Muscle layer of colon (tissue), 2 donors: ENCODE measurements at regions not wholly inside any gene's neighbourhood (a gene's known extent, or its start where the extent isn't known, plus 50 kb on each side); places are given as distances from the start of the nearest gene placed in this dataset.

Experiments
- H3K27ac ChIP-seq: one replicate; pipeline ENCODE4 v1.7.0; 2013; ENCODE audit warnings: low read depth, mild to moderate bottlenecking, low read length, moderate library complexity
- H3K27me3 ChIP-seq, 2 donors: one replicate each; pipeline ENCODE4 v1.7.0; 2013; ENCODE audit warnings: low read length in 2 of 2, mild to moderate bottlenecking in 2 of 2; ENCODE audit not compliant: insufficient read depth in 2 of 2, control insufficient read depth in 1 of 2
- H3K36me3 ChIP-seq: one replicate; pipeline ENCODE4 v1.7.0; 2013; ENCODE audit warnings: mild to moderate bottlenecking, low read length; ENCODE audit not compliant: insufficient read depth
- H3K4me1 ChIP-seq: one replicate; pipeline ENCODE4 v1.7.0; 2013; ENCODE audit warnings: mild to moderate bottlenecking, low read length; ENCODE audit not compliant: insufficient read depth
- H3K4me3 ChIP-seq, 2 donors: one replicate each; pipeline ENCODE4 v1.7.0; 2013; ENCODE audit warnings: low read length in 2 of 2, low read depth in 1 of 2, mild to moderate bottlenecking in 1 of 2, moderate library complexity in 1 of 2
- H3K9ac ChIP-seq: one replicate; pipeline ENCODE4 v1.7.0; 2013; ENCODE audit warnings: low read length
- H3K9me3 ChIP-seq: one replicate; pipeline ENCODE4 v1.7.0; 2013; ENCODE audit warnings: mild to moderate bottlenecking, low read length
- donor health status: abdominal sarcoma.
- donor health status: Adenocarcinoma of cecum.

DNA sequence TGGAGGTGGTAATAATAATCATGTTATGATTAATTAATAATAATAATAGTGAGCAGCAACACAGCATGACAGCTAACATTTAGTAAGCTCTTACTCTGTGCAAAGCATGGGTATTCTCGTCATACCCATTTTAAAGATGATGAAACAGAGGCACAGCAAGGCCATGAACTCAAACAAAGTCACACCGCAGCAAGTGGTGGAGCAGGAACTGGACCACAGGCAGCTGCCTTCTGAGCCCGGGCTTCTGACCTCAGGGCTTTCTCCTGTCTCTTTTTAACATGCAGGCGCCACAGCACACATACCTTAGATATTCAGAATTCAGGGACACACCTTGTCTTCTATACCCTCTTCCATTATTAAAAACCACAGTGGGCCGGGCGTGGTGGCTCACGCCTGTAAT, 50.7 kb upstream of the SPATA12 start:
- Histone ChIP-seq H3K9ac (no peak overlapping the region), H3K9me3 (no peaks in the 10 kb centered on the region), H3K27me3 (no peaks in the 10 kb centered on the region), H3K4me1 (peaks cover 75% of the 10 kb centered on the region), H3K4me3 (no peak overlapping the region), H3K27ac (peak overlapping the region; percentile 94), H3K36me3 (no peaks in the 10 kb centered on the region)

DNA sequence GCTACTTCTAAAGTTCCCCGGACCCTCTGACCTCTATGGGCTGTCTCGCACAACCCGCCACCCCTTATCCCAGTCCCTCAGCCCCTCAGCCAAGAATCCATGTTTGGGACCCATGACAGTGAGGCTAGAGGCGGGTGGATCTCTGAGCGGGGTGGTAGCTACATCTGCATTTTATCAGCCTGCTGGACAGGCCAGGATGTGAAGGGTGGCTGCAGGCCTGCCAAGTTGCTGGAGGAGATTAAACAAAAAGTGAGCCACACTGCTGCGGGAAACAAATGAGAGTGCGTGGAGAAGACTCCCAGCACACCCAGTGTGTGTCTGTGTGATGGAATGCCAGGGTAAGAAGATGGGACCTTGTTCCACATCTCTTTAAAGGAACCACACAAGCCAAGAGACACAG, 51.1 kb upstream of the SPATA12 start:
- H3K9me3 ChIP-seq, result no peaks in the 10 kb centered on the region
- H3K9ac ChIP-seq, result no peak overlapping the region
- peaks cover 74% of the 10 kb centered on the region for H3K4me1 ChIP-seq
- H3K36me3 ChIP-seq, result no peaks in the 10 kb centered on the region
- peak overlapping the region; percentile 94 for H3K27ac ChIP-seq
- H3K27me3 ChIP-seq, result no peaks in the 10 kb centered on the region
- H3K4me3 ChIP-seq, result no peak overlapping the region

DNA sequence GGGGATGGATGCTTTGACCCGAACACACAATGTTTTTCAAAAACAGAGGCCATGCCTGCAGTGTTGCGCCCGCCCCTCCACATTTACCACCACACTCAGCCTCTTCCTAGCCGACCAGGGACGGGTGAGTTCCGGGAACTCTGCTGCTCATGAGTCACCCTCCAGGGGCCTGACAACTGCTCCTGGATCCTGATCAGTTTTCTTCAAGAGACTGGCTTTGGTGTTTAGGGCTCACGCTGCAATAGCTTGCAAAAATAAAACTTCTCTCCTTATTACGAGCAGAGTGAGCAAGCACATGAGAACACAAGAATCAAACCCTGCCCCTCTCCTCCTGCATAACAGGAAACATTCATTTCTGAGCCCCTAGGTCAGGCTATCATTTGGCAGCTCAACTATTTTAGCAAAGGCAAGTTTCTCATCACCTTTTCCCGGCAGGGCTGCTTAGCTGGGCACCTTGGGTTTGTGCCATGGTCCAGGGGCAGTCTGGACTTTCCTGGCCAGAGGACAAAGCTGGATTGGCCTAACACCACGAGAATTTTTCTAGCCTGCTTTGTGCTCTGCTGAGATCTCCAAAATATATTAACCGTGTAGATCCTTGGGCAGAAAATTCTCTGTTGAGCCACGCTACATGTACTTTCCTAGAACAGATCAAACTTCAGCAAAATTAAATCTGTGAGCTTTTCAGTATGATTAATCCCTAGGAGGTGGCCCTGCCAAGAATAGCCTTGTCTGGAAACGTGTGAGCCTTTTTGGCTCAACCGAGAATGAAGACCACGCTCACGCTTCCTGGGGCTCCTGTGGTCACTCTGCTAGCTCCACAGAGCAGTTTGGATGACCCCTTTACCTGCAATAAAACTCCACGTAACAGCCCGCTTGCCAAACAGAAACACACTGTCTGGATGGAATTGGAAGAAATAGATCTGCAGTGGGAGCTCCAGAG, 52.7 kb upstream of the SPATA12 start:
- Histone ChIP-seq H3K9me3 (no peaks in the 10 kb centered on the region), H3K9ac (no peak overlapping the region), H3K4me1 (peaks cover 71% of the 10 kb centered on the region), H3K36me3 (no peaks in the 10 kb centered on the region), H3K27ac (peak overlapping the region; percentile 94), H3K27me3 (no peaks in the 10 kb centered on the region), H3K4me3 (peak overlapping the region in 1 of 2 donors; percentile 38)

DNA sequence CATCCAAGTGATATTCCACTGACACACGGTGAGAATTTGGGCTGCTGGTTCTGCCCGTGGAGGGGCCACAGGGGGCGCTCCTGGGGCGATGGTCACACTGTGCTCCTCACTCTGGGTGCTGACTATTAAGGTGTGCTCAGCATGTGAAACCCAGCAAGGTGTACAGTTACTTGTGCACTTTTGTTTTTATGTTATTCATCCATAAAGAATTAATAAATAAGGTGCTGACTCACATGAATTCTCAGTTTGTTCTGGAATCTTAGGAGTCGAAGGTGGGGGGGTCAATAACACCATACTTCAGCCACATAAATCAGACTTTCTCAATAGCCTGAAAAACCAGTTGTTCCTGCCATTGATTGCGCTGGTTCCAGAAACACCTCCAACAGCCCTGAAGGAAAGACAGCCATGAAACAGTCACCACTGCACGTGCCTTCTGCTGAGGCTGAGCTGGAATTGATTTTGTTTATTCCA, 53.5 kb upstream of the SPATA12 start:
- H3K4me1 ChIP-seq, result peaks cover 71% of the 10 kb centered on the region

DNA sequence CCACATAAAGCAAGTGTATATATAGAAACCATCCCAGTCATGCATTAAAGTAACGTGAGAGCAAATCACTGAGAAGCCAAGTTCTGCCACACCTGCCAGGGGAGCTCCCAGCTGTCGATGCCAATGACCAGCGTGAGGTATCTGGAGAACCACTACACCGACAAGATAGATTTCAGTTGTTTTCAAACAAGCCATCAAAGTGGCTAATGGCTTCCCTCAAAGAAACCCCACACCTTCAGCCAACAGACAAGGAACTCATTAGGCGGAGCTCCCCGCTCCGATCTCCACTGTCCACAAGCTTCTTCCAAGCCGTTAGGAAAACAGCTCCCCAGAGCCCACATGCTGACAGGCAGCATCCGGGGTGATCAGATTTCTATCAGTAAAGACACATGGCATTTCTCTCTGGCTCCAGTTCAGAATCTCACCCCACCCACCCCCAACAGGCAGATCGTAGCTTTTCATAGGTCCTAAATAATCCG, 54.2 kb upstream of the SPATA12 start:
- Histone ChIP-seq H3K9ac (no peak overlapping the region), H3K4me3 (no peak overlapping the region), H3K27me3 (no peaks in the 10 kb centered on the region), H3K9me3 (no peaks in the 10 kb centered on the region), H3K27ac (peak overlapping the region; percentile 94), H3K4me1 (peaks cover 64% of the 10 kb centered on the region), H3K36me3 (no peaks in the 10 kb centered on the region)

More for the DNA sequence above, 53.5 kb upstream of the SPATA12 start:
- Histone ChIP-seq H3K9ac (no peak overlapping the region), H3K9me3 (no peaks in the 10 kb centered on the region), H3K27me3 (no peaks in the 10 kb centered on the region), H3K4me3 (no peak overlapping the region), H3K36me3 (no peaks in the 10 kb centered on the region), H3K27ac (peak overlapping the region; percentile 94)

DNA sequence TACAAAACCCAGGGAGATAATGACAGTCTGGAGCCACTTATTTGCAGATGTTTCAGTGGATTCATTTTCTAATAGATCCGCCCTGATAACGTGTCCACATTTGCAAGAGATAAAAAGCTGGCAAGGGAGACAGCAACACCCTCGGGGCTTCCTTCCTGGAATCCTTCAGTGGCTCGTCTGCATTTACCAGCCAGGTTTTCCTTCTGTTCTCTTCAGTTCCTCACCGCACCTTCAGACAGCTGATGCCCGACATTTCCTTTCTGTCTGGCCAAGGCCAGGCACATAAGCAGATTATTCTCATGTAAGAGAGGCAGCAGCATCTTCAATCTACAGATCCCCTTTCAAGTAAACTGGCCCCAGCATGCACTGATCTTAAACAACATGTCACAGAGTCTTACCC, 56.2 kb upstream of the SPATA12 start:
- Histone ChIP-seq H3K9ac (no peak overlapping the region), H3K9me3 (no peaks in the 10 kb centered on the region), H3K27me3 (no peaks in the 10 kb centered on the region), H3K27ac (peak overlapping the region; percentile 56), H3K36me3 (no peaks in the 10 kb centered on the region), H3K4me3 (no peak overlapping the region), H3K4me1 (peaks cover 46% of the 10 kb centered on the region)

DNA sequence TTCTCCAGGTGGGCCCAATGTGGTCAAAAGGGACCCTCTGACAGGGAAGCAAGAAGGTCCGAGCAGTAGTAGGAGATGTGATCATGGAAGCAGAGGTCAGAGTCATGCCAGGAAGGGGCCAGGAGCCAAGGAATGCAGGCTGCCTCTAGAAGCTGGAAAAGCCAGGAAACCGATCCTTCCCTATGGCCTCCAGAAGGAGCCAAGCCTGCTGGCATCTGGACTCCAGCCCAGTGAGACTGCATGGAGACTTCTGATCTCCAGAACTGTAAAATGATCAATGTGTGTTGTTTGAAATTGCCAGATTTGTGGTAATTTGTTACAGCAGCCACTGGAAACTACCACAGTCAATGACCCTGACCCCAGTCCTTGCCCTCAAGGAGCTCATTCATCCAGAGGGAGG, 56.8 kb upstream of the SPATA12 start:
- peaks cover 45% of the 10 kb centered on the region for H3K4me1 ChIP-seq
- H3K9me3 ChIP-seq, result no peaks in the 10 kb centered on the region
- no peaks in the 10 kb centered on the region for H3K36me3 ChIP-seq
- H3K4me3 ChIP-seq, result no peak overlapping the region
- H3K9ac ChIP-seq, result no peak overlapping the region
- peak overlapping the region; percentile 56 for H3K27ac ChIP-seq
- no peaks in the 10 kb centered on the region for H3K27me3 ChIP-seq

DNA sequence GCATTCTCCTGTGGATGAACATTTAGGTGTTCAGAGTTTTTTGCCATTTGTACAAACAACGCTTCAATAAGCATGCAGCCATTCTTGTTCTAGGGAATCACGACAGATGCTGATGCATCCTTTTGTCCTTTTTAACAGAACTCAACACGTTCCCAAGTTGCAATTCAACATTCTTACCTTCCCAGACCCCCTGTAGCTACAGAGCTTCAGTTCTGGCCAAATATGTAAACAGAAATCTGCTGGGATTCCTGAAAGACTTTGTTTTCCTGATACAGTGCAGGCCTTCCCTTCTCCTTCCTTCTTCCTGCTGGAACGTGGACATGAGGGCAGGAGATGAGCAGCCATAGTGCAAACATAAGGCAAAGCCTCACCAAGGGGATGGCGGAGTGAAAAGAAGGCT, 59.1 kb upstream of the SPATA12 start:
- no peak overlapping the region for H3K4me3 ChIP-seq
- H3K36me3 ChIP-seq, result no peaks in the 10 kb centered on the region
- no peaks in the 10 kb centered on the region for H3K9me3 ChIP-seq
- no peak overlapping the region for H3K9ac ChIP-seq
- H3K27me3 ChIP-seq, result no peaks in the 10 kb centered on the region
- H3K4me1 ChIP-seq, result peaks cover 42% of the 10 kb centered on the region
- no peak overlapping the region for H3K27ac ChIP-seq

DNA sequence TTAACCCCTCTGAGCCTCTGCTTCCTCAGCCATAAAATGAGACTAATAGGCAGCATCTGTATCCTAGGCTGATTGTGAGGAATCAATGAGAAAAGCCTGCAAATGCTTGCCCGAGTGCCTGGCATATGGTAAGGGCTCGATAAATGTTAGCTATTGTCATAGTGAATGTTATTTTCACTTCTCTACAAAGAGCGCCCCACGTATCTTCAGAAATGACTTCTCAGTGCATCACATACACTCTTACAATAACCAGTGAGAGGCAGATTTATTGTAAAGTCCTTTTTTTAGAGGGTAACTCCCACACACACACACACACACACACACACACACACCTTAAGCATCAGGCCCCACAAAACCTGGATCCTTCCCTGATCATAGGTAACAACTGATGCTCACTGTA, 60.5 kb upstream of the SPATA12 start:
- H3K27ac ChIP-seq, result no peak overlapping the region
- no peak overlapping the region for H3K4me3 ChIP-seq
- H3K4me1 ChIP-seq, result peaks cover 40% of the 10 kb centered on the region

DNA sequence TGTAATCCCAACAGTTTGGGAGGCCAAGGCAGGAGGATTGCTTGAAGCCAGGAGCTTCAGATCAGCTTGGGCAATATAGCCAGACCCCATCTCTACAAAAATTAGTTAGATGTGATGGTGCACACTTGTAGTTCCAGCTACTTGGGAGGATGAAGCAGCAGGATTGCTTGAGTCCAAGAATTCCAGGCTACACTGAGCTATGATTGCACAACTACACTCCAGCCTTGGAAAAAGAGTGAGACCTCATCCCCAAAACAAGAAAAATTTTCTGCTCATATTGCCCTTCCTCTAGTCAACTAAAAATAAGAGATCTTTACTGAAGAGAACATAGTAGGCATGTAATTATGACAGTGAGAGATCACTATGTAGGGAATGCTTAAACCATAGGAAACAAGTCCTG, 60.9 kb upstream of the SPATA12 start:
- H3K9me3 ChIP-seq, result no peaks in the 10 kb centered on the region
- no peaks in the 10 kb centered on the region for H3K36me3 ChIP-seq
- no peak overlapping the region for H3K9ac ChIP-seq
- H3K4me1 ChIP-seq, result peaks cover 39% of the 10 kb centered on the region
- no peak overlapping the region for H3K4me3 ChIP-seq
- H3K27me3 ChIP-seq, result no peaks in the 10 kb centered on the region
- H3K27ac ChIP-seq, result no peak overlapping the region

More for the DNA sequence above, 60.5 kb upstream of the SPATA12 start:
- Histone ChIP-seq H3K9ac (no peak overlapping the region), H3K36me3 (no peaks in the 10 kb centered on the region), H3K27me3 (no peaks in the 10 kb centered on the region), H3K9me3 (no peaks in the 10 kb centered on the region)

DNA sequence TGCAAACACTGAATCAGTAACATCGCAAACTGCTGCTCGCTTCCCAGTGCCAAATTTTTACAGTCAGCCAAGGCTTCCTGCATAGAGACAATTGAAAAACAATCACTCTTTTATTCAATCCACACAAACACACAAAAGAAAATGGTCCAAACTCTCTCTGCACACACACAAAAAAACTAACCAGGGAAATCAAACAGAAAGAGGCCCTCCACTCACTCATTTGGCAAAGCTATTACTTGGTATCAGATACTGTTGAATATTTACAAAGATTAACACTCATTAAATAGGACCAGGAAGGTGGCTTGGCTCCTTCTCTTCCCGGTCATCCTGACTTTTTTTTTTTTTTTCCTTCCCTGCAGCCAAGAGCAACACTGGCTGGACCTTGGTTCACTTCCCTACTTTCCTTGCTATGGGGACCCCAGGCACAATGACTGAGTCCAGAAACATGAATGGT, 62.4 kb upstream of the SPATA12 start:
- peak overlapping the region; percentile 66 for H3K27ac ChIP-seq
- H3K9me3 ChIP-seq, result no peaks in the 10 kb centered on the region
- H3K36me3 ChIP-seq, result no peaks in the 10 kb centered on the region
- no peaks in the 10 kb centered on the region for H3K27me3 ChIP-seq
- peaks cover 35% of the 10 kb centered on the region for H3K4me1 ChIP-seq
- no peak overlapping the region for H3K4me3 ChIP-seq
- H3K9ac ChIP-seq, result no peak overlapping the region
